HG02642 (cell line): ENCODE measurements at regions not wholly inside any gene's neighbourhood (a gene's known extent, or its start where the extent isn't known, plus 50 kb on each side); places are given as distances from the start of the nearest gene placed in this dataset.
"Not testable (repeated sequence)": the region's sequence is repeated elsewhere in the genome, so short reads cannot be mapped to it uniquely, and the experiment has no call there.

ENCODE experiments used
- ATAC-seq: cut with Tn5 transposase; IDR thresholded peaks from one replicate; pipeline ENCODE4 v1.9.1; 2021; ENCODE audit warnings: mild to moderate bottlenecking; ENCODE audit not compliant: unreplicated experiment, poor library complexity

GRCh38 chr2:75390169-75390568 lies 170.6 kb downstream of the EVA1A start:
- ATAC-seq = no peak

- ATAC-seq = no peak
Observed at GRCh38 chr2:75389271-75389670, 171.5 kb downstream of the EVA1A start.

- ATAC-seq = no peak
Observed at GRCh38 chr2:75381032-75381431, 179.7 kb downstream of the EVA1A start.

- no peak for ATAC-seq
Observed at GRCh38 chr2:75379476-75380210, 180.3 kb upstream of the TACR1 start.

GRCh38 chr2:75375646-75376582 lies 176.6 kb upstream of the TACR1 start:
- no peak for ATAC-seq

- ATAC-seq = not testable (repeated sequence)
Observed at GRCh38 chr2:75374414-75374957, 175.2 kb upstream of the TACR1 start.

GRCh38 chr2:75367401-75367800 lies 168.1 kb upstream of the TACR1 start:
- ATAC-seq = no peak

GRCh38 chr2:75361486-75361885 lies 162.2 kb upstream of the TACR1 start:
- ATAC-seq = no peak

- no peak for ATAC-seq
Observed at GRCh38 chr2:75360945-75361344, 161.6 kb upstream of the TACR1 start.

GRCh38 chr2:75356865-75357264 lies 157.5 kb upstream of the TACR1 start:
- no peak for ATAC-seq

GRCh38 chr2:75353131-75353530 lies 153.8 kb upstream of the TACR1 start:
- no peak for ATAC-seq

GRCh38 chr2:75348307-75348706 lies 149.0 kb upstream of the TACR1 start:
- no peak for ATAC-seq

GRCh38 chr2:75344146-75344545 lies 144.8 kb upstream of the TACR1 start:
- no peak for ATAC-seq

- ATAC-seq = peak; percentile 60
Observed at GRCh38 chr2:75342504-75343175, 143.3 kb upstream of the TACR1 start.

- no peak for ATAC-seq
Observed at GRCh38 chr2:75340560-75340959, 141.2 kb upstream of the TACR1 start.

- no peak for ATAC-seq
Observed at GRCh38 chr2:75338461-75338860, 139.1 kb upstream of the TACR1 start.

- no peak for ATAC-seq
Observed at GRCh38 chr2:75337619-75338018, 138.3 kb upstream of the TACR1 start.

GRCh38 chr2:75337016-75337415 lies 137.7 kb upstream of the TACR1 start:
- no peak for ATAC-seq

- no peak for ATAC-seq
Observed at GRCh38 chr2:75336451-75336850, 137.1 kb upstream of the TACR1 start.

- no peak for ATAC-seq
Observed at GRCh38 chr2:75334076-75334475, 134.8 kb upstream of the TACR1 start.

GRCh38 chr2:75333646-75334045 lies 134.3 kb upstream of the TACR1 start:
- no peak for ATAC-seq
